ENCODE measurements at regions not wholly inside any gene's neighbourhood (a gene's known extent, or its start where the extent isn't known, plus 50 kb on each side); places are given as distances from the start of the nearest gene placed in this dataset.

DNA sequence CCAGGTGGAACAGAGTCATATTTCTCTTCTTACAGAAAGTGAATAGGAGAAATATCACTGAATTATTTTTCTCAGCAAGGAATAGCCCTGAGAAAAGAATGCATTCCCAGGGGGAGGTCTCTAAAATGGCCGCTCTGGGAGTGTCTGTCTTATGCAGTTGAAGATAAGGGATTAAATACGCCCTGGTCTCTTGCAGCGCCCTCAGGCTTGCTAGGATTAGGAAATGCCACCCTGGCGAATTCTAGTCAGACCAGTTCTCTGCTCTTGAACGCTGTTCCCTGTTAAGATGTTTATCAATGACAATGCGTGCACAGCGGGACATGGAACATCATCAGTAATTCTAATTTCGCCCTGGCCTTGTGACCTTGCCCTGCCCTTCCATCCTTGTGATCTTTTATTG is 949.0 kb upstream of the SEMA6D start:
- ATAC-seq (ENCODE audit: poor library complexity) (no peak), DNase-seq (no peak)
- intact Hi-C loops (cut with DNase I) = no loop called here

DNA sequence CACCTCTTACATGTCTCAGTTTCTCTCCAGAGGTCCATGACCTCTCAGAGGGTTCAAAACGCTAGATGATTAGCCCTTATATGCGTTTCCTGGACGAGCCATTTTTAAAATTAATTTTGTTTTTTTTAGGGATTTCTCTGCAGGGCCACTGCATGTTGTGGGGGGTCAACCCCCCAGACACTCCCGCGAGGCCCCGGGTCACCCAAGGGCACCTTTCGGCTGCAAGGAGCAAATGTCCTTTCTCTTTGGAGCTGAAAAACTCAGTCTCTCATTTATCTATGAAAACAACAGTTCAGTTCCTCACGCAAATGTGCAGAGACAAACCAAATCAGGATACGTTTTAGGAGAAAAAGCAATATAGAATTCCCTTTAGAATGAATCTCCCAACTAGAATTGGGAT is 944.3 kb upstream of the SEMA6D start:
- DNase-seq (no peak), ATAC-seq (ENCODE audit: poor library complexity) (no peak)
- intact Hi-C loops (cut with DNase I) = no loop called here

DNA sequence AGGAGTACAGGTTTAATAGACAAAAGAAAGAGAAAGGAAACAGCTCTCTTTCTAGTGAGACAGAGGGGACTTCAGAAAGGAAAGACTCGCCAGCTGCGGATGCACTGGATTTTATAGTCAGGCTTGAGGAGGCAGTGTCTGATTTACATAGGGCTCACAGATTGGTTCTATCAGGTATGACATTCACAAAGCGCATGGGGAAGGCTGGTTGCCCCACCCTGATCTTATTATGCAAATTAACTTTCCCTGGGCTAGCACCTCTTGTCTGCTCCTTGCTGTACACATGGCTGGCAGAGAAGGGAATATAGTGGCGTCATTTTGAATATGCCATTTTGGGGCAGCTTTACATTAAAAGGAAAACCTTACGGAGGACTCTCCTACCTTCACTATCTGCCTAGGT is 938.4 kb upstream of the SEMA6D start:
- ATAC-seq (ENCODE audit: poor library complexity) = no peak
- no peak for DNase-seq
- intact Hi-C loops (cut with DNase I) = no loop called here

DNA sequence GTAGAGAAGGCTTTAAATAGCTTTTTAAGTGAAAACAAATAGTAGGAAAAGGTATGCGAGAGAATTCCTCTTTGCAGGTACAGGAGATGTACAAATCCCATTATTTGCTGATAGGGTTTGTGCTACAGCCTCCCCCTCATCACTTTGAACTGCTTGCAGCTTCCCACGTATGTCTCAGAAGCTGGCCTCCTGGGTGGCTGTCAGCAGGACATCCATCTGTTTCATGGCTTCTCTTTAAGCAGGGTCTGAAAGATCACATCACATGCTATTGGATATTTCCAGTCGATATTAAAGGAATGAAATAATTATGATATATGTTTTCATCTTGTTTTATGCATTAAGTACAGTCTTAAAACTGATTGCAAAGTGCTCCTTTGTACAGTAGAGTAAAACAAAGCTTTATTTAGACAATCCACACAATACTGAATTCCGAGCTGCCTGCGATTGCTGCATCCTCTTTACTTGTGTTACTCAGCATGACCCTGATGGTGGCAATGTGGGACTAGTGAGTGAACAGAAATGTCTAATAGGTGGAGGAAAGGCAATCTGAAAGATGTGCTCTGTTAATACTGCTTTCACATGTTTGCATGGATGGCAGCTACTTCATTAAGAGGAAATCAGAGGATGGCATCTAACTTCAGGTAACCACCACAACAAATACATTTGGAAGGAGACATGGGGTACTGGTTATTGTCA is 930.6 kb upstream of the SEMA6D start:
- no peak for DNase-seq
- intact Hi-C loops (cut with DNase I) = no loop called here
- peak; percentile 69 for ATAC-seq (ENCODE audit: poor library complexity)

- DNase-seq (no peak), ATAC-seq (ENCODE audit: poor library complexity) (no peak)
- intact Hi-C loops (cut with DNase I) = no loop called here
These were observed 921.6 kb upstream of the SEMA6D start for GRCh38 chr15:46795685-46796084.

DNA sequence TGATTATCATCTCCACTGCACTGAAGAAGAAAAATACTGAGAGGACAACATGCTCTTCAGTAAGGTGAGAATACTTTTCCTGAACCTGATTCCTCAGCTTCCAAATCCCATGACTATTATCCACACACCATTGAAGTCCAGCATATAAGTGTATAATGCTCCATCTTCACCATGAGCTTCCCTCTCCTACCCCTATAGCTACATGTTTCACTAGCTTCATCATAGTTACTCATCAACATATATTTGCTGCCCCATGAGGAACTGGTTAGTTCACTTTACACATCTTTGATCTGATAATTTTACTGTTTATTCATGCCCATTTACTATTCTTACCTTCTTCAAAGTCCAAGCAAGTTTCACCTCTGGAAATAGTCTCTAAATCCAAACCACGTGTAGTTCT is 908.5 kb upstream of the SEMA6D start:
- ATAC-seq (ENCODE audit: poor library complexity) (no peak), DNase-seq (no peak)
- intact Hi-C loops (cut with DNase I) = loop anchor here (10.0 kb wide), 1 partner anchor 76 kb away; no protein-coding TSS in a partner anchor

- ATAC-seq (ENCODE audit: poor library complexity) (no peak), DNase-seq (no peak)
- intact Hi-C loops (cut with DNase I) = no loop called here
These were observed 902.1 kb upstream of the SEMA6D start for GRCh38 chr15:46815240-46815639.

DNA sequence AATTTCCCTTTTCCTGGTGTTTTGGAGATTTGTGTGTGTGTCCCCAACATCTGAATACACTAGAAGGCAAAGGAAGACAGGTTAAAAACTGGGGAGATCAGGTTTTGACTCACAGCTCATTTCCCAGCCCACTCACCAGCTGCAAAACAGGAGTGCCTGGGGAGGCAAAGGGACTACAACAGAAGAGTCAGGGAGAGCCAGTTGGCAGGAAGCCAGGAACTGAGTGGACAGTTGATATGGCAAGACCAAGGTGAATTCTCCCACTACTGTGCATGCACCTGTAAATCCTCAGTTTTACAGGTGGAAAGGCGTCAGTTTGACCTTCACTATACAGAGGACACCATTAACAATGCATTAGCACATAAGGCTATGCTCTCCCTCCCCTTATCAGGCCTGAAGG is 901.5 kb upstream of the SEMA6D start:
- DNase-seq = peak; percentile 30
- intact Hi-C loops (cut with DNase I) = no loop called here
- no peak for ATAC-seq (ENCODE audit: poor library complexity)

DNA sequence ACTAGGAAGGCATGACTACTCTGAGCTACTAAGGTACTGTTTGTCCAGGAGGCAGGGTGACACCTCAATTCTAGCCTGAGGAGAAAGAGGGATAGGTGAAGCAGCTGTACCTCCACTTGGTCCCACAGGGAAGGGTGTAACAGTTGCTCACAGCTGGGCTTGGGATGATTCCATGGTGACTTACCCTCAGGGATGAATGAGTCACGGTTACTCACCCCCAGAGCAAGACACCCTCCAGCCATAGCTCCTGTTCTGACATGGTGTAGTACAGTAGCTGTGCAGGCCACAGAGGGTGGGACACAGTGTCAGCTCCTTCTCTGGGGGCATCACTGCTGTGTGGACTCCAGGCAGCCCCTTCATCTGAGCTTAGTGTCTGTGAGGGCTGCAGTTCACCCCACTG is 868.6 kb upstream of the SEMA6D start:
- no peak for DNase-seq
- intact Hi-C loops (cut with DNase I) = no loop called here
- no peak for ATAC-seq (ENCODE audit: poor library complexity)

DNA sequence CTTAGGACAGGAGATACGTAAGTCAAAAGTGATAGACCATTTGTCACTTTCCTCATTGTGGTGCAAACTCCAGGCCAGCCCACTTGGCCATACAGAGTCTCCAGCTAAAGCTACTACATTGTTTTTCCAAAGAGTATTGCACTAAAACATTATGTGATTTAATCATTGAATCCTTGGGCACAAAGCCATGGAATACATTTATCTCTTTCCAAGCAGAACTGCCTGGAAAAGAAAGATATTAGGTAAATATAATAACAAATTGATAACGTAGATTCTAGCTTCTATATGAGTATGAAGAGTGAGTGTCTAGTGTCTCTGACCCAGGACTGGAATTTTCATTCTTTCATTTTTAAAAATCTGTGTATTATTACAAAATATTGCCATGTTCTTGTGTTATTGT is 863.7 kb upstream of the SEMA6D start:
- intact Hi-C loops (cut with DNase I) = no loop called here
- ATAC-seq (ENCODE audit: poor library complexity) = no peak
- no peak for DNase-seq

DNA sequence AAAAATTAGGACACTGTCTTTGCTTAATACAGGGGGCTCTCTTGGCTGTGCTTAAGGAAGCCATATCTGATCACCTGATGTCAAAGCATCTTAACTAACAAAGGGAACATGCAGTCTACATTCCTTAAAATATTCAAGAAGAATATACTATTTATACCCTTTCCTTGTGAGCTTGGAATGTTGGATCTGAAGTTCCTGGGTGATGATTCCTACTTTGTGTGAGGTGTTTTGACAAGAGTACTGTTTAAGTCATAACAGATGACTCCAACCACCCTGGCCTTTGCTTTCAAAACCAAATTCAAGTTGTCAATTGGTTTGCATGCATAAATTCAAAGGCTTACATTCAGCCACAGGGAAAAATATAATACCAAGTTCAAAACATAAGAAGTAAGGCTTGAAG is 862.7 kb upstream of the SEMA6D start:
- ATAC-seq (ENCODE audit: poor library complexity) = no peak

GRCh38 chr15:46855388-46855787 is 861.9 kb upstream of the SEMA6D start:
- intact Hi-C loops (cut with DNase I) = no loop called here
- ATAC-seq (ENCODE audit: poor library complexity) = no peak
- no peak for DNase-seq

More for the DNA sequence above, 862.7 kb upstream of the SEMA6D start:
- intact Hi-C loops (cut with DNase I) = no loop called here
- DNase-seq = no peak

DNA sequence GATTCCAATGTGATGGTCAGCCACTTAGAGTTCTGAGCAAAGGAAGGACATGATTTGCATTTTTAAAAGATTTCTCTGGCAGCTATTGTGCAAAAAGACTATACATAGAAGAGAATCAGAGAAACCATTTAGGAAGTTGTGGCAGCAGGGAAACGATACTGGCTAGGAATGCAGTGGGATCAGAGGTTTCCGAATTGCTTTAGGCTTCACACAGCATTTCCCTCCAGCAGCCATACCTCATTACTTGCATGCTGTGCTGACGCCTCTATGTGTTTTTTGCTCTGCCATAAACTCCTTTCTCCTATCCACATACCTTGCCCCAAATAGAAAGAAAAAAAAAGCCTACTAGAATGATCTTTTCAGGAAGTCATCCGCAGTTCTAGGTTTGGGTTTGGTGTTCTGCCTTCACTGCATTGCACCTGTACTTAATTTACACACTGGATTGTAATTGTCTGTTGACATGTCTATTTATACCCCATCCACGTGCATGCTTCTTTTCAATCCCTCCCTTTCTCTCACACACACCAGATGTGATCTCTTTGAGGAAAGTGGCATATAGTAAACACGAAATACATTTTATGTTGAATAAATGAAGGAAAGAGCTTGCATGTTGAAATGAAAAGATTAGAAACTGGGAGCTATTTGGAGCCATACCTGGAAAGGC is 860.3 kb upstream of the SEMA6D start:
- no peak for DNase-seq
- ATAC-seq (ENCODE audit: poor library complexity) = peak; percentile 52
- intact Hi-C loops (cut with DNase I) = no loop called here

DNA sequence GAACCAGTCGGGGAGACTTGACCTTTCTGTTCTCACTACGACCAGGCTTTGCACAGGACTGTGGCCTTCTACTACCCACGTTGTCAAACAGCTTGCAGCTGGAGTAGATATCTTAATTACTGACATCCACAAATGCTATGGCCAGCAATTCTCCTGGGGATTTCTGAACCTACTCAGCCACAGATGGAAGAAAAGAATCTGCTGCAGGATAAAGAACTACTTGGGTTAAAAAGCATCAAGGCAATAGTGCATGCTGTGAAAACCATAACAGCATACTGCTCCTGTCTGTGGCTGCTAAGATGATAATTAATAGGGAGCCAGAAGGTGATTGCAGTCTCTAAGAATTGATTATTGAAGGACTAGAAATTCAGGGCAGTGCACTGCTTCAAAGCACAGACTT is 859.2 kb upstream of the SEMA6D start:
- intact Hi-C loops (cut with DNase I) = no loop called here
- no peak for ATAC-seq (ENCODE audit: poor library complexity)

GRCh38 chr15:46861796-46862195 is 855.5 kb upstream of the SEMA6D start:
- ATAC-seq (ENCODE audit: poor library complexity) = no peak
- DNase-seq = no peak
- intact Hi-C loops (cut with DNase I) = no loop called here

More for the DNA sequence above, 859.2 kb upstream of the SEMA6D start:
- no peak for DNase-seq

DNA sequence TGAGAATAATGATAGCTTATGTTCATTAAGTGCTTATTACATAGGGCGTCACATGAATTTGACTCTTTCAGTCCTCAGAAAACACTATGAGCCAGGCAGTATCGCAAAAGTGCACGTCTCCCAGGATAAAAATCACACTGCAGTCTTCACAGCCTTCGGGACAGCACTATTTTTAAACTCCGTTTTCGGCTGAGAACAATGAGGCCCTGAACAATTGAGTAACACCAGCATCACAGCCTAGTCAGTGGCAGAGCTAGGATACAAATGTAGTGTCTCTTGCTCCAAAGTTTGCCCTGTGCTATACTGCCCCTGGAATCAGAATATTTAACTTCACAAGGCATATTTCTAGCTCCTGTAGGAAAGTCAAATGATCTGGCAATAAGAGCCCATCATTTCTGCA is 852.1 kb upstream of the SEMA6D start:
- intact Hi-C loops (cut with DNase I) = no loop called here
- DNase-seq (no peak), ATAC-seq (ENCODE audit: poor library complexity) (peak; percentile 96)

GRCh38 chr15:46872286-46872980 is 844.9 kb upstream of the SEMA6D start:
- DNase-seq (no peak), ATAC-seq (ENCODE audit: poor library complexity) (no peak)
- intact Hi-C loops (cut with DNase I) = no loop called here

DNA sequence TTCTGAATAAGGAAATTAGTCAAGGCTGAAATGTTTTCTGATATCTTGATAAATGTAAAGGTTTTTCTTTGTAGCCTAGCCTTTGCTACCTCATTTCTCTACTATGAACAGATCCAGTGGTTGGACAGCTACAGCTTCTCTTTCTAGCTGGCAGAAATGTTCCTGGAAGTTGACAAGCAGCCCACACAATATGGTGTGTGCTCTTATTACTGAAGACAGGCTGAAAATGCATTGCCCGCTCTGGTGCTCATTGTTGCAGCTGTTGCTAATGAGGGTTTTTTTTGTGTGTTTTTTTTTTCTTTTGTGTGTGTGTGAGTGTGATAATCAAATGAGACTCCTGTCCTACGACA is 844.3 kb upstream of the SEMA6D start:
- intact Hi-C loops (cut with DNase I) = no loop called here
- no peak for DNase-seq
- no peak for ATAC-seq (ENCODE audit: poor library complexity)

DNA sequence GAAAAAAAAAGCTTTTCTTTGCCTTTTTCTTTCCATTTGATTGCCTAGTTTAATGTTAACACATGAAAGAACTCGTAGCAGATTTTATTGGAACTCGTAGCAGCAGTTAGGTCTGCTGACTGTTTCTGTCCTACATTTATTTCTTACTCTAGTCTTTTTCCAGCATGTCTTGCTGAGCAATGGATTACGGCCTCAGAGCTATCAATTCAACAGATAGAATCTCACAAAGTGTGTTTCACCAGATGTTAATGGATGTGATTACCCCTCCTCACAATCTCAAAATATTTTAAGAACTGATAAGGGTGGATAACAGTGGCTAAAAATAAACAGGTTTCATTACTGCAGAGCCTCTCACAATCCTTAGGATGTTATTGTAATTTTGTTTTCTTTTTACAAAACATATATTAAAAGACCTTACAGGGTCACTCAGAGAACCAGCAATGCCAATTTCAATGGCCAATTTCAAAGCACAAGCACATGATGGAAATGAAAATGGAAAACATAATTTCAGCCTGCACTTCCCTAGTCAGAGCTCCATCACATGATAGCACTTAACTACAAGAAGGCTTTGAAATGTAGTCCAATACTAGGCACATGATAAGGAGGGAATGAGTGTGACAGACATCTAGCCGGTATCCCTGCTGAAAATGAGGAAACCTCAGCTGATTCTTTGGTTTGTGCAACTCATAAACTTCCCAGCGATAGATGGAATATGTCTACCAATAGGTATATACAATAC is 838.1 kb upstream of the SEMA6D start:
- intact Hi-C loops (cut with DNase I) = no loop called here
- peak; percentile 75 for ATAC-seq (ENCODE audit: poor library complexity)
- no peak for DNase-seq

Measured in Right ventricle myocardium superior (tissue), 1 donor.